ENCODE measurements at regions not wholly inside any gene's neighbourhood (a gene's known extent, or its start where the extent isn't known, plus 50 kb on each side); places are given as distances from the start of the nearest gene placed in this dataset.
"Not testable (repeated sequence)": the region's sequence is repeated elsewhere in the genome, so short reads cannot be mapped to it uniquely, and the experiment has no call there.

DNA sequence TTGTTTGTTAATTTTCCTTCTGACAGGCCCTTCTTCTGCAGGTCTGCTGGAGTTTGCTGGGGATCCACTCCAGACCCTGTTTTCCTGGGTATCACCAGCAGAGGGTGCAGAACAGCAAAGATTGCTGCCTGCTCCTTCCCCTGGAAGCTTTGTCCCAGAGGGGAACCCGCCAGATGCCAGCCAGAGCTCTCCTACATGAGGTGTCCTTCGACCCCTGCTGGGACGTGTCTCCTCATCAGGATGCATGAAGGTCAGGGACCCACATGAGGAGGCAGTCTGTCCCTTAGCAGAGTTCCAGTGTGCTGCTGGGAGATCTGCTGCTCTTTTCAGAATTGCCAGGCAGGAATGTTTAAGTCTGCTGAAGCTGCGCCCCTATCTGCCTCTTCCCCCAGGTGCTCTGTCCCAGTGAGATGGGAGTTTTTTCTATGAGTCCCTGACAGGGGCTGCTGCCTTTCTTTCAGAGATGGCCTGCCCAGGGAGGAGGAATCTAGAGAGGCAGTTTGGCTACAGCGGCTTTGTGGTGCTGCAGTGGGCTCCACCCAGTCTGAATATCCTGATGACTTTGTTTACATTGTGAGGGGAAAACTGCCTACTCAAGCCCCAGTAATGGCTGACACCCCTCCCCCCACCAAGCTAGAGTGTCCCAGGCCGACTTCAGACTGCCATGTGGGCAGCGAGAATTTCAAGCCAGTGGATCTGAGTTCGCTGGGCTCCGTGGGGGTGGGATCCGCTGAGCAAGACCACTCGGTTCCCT is 772.0 kb upstream of the FAM174A start:
- TF ChIP-seq, protein P1, sequence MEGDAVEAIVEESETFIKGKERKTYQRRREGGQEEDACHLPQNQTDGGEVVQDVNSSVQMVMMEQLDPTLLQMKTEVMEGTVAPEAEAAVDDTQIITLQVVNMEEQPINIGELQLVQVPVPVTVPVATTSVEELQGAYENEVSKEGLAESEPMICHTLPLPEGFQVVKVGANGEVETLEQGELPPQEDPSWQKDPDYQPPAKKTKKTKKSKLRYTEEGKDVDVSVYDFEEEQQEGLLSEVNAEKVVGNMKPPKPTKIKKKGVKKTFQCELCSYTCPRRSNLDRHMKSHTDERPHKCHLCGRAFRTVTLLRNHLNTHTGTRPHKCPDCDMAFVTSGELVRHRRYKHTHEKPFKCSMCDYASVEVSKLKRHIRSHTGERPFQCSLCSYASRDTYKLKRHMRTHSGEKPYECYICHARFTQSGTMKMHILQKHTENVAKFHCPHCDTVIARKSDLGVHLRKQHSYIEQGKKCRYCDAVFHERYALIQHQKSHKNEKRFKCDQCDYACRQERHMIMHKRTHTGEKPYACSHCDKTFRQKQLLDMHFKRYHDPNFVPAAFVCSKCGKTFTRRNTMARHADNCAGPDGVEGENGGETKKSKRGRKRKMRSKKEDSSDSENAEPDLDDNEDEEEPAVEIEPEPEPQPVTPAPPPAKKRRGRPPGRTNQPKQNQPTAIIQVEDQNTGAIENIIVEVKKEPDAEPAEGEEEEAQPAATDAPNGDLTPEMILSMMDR (IDR thresholded peaks at IDR 0.05; ENCODE audit: borderline replicate concordance, extremely low read depth, low read length, poor library complexity, severe bottlenecking), result no peak
- no peak for TF ChIP-seq EZH2 (IDR thresholded peaks at IDR 0.05; ENCODE audit: borderline replicate concordance, low read depth, low read length, severe bottlenecking)
- no peak for ATAC-seq (ENCODE audit: insufficient read depth, low read depth)
- no peaks in the 10 kb centered on the region for H3K36me3 ChIP-seq (ENCODE audit: insufficient read depth, low read length)
- H3K4me3 ChIP-seq (ENCODE audit: low read depth in 1 of 2, low read length in 2 of 2), result no peak overlapping the region
- H4K20me1 ChIP-seq (ENCODE audit: insufficient read depth, low read length), result no peaks in the 10 kb centered on the region
- H3K27ac ChIP-seq (ENCODE audit: low read length), result no peak overlapping the region
- H3K4me2 ChIP-seq (ENCODE audit: insufficient read depth, low read length), result no peak overlapping the region
- H2AFZ ChIP-seq (ENCODE audit: low read depth, low read length), result no peak overlapping the region
- no peaks in the 10 kb centered on the region for H3K9me3 ChIP-seq (ENCODE audit: insufficient read depth, low read length, severe bottlenecking)
- H3K4me1 ChIP-seq (ENCODE audit: insufficient read depth, low read length), result no peaks in the 10 kb centered on the region
- no peaks in the 10 kb centered on the region for H3K27me3 ChIP-seq (ENCODE audit: insufficient read depth, low read length, poor library complexity)
- H3K9ac ChIP-seq (ENCODE audit: low read depth, low read length), result no peak overlapping the region
- H3K79me2 ChIP-seq (ENCODE audit: insufficient read depth, low read length), result no peaks in the 10 kb centered on the region
- no peak for DNase-seq

DNA sequence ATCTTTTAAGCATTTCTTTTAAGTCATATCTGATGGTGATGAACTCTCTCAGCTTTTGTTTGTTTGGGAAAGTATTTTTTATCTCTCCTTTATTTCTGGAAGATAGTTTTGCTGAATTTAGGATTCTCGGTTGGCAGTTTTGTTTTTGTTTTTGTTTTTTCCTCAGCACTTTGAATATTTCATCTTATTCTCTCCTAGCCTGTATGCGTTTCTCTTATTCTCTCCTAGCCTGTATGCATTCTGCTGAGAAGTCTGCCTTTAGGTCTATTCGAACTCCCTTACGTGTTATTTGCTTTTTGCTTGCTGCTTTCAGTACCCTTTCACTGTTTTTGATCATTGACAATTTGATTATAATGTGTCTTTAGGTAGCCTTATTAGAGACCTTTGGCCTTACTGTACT is 787.8 kb upstream of the FAM174A start:
- Histone ChIP-seq H4K20me1 (ENCODE audit: insufficient read depth, low read length) (no peaks in the 10 kb centered on the region), H3K4me2 (ENCODE audit: insufficient read depth, low read length) (no peak overlapping the region), H3K4me3 (ENCODE audit: low read depth in 1 of 2, low read length in 2 of 2) (no peak overlapping the region), H3K4me1 (ENCODE audit: insufficient read depth, low read length) (no peaks in the 10 kb centered on the region), H3K79me2 (ENCODE audit: insufficient read depth, low read length) (no peaks in the 10 kb centered on the region), H3K9me3 (ENCODE audit: insufficient read depth, low read length, severe bottlenecking) (no peaks in the 10 kb centered on the region), H2AFZ (ENCODE audit: low read depth, low read length) (no peak overlapping the region), H3K27me3 (ENCODE audit: insufficient read depth, low read length, poor library complexity) (no peaks in the 10 kb centered on the region), H3K27ac (ENCODE audit: low read length) (no peak overlapping the region), H3K36me3 (ENCODE audit: insufficient read depth, low read length) (no peaks in the 10 kb centered on the region), H3K9ac (ENCODE audit: low read depth, low read length) (no peak overlapping the region)
- no peak for DNase-seq
- ATAC-seq (ENCODE audit: insufficient read depth, low read depth), result no peak
- TF ChIP-seq EZH2 (IDR thresholded peaks at IDR 0.05; ENCODE audit: borderline replicate concordance, low read depth, low read length, severe bottlenecking), result no peak
- TF ChIP-seq, protein P1 (IDR thresholded peaks at IDR 0.05; ENCODE audit: borderline replicate concordance, extremely low read depth, low read length, poor library complexity, severe bottlenecking), result no peak

DNA sequence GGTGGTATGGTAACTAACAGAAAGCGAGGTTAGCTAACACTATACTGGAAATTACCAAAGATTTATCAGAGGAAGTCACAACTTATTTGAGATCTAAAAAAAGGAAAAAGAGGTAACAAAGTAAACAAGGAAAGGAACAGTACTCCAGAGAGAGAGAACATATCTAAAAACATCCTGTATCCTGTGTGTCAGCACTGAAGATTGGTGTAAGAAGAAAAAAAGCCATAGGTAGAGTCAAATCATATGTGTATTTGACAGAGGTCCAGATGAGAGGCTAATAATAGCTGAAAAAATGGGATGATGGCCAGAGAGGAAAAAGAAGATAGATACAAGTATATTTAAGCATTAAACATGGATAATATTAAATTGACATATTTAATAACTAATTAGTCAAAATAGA is 802.0 kb upstream of the FAM174A start:
- DNase-seq, result not testable (repeated sequence)

DNA sequence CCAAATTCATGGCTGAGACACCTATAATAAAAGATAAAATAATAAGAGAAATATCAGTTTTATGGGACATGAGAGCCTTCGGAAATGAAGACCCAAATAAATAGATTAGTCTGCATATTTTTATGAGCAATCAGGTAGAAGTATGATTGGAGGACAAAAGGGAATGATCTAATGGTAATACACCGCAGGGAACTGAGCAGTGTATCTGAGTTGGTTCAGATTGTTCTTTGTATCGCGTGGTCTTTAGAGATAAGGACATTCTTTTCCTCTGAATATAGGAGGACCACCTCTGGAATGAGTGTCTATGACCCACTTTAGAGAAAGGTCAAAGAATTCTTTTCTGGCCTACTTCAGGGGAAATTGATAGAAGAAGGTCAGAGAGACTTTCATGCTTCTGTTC is 801.8 kb upstream of the CHD1 start:
- not testable (repeated sequence) for H3K4me3 ChIP-seq (ENCODE audit: low read depth in 1 of 2, low read length in 2 of 2); H4K20me1 ChIP-seq (ENCODE audit: insufficient read depth, low read length); H3K9ac ChIP-seq (ENCODE audit: low read depth, low read length); H3K27ac ChIP-seq (ENCODE audit: low read length); H3K27me3 ChIP-seq (ENCODE audit: insufficient read depth, low read length, poor library complexity); H3K4me1 ChIP-seq (ENCODE audit: insufficient read depth, low read length); H2AFZ ChIP-seq (ENCODE audit: low read depth, low read length); H3K36me3 ChIP-seq (ENCODE audit: insufficient read depth, low read length); H3K79me2 ChIP-seq (ENCODE audit: insufficient read depth, low read length); H3K4me2 ChIP-seq (ENCODE audit: insufficient read depth, low read length); H3K9me3 ChIP-seq (ENCODE audit: insufficient read depth, low read length, severe bottlenecking); DNase-seq; ATAC-seq (ENCODE audit: insufficient read depth, low read depth)

More for the DNA sequence above, 802.0 kb upstream of the FAM174A start:
- not testable (repeated sequence) for H3K27ac ChIP-seq (ENCODE audit: low read length); H3K9ac ChIP-seq (ENCODE audit: low read depth, low read length); H3K27me3 ChIP-seq (ENCODE audit: insufficient read depth, low read length, poor library complexity); ATAC-seq (ENCODE audit: insufficient read depth, low read depth); H3K9me3 ChIP-seq (ENCODE audit: insufficient read depth, low read length, severe bottlenecking); H3K36me3 ChIP-seq (ENCODE audit: insufficient read depth, low read length); H4K20me1 ChIP-seq (ENCODE audit: insufficient read depth, low read length); H3K79me2 ChIP-seq (ENCODE audit: insufficient read depth, low read length); H3K4me3 ChIP-seq (ENCODE audit: low read depth in 1 of 2, low read length in 2 of 2); H2AFZ ChIP-seq (ENCODE audit: low read depth, low read length); H3K4me2 ChIP-seq (ENCODE audit: insufficient read depth, low read length); H3K4me1 ChIP-seq (ENCODE audit: insufficient read depth, low read length)
